HG02610 (cell line): ENCODE measurements at regions not wholly inside any gene's neighbourhood (a gene's known extent, or its start where the extent isn't known, plus 50 kb on each side); places are given as distances from the start of the nearest gene placed in this dataset.
A peak's percentile ranks its signal among the peaks of the same experiment; 100 is the strongest.
"Not testable (repeated sequence)": the region's sequence is repeated elsewhere in the genome, so short reads cannot be mapped to it uniquely, and the experiment has no call there.

Source experiments
- ATAC-seq: cut with Tn5 transposase; IDR thresholded peaks from one replicate; pipeline ENCODE4 v1.9.1; 2021; ENCODE audit warnings: mild to moderate bottlenecking, moderate library complexity; ENCODE audit not compliant: unreplicated experiment

- no peak for ATAC-seq
Observed at GRCh38 chr3:82198009-82198408, 436.6 kb upstream of the GBE1 start.

DNA sequence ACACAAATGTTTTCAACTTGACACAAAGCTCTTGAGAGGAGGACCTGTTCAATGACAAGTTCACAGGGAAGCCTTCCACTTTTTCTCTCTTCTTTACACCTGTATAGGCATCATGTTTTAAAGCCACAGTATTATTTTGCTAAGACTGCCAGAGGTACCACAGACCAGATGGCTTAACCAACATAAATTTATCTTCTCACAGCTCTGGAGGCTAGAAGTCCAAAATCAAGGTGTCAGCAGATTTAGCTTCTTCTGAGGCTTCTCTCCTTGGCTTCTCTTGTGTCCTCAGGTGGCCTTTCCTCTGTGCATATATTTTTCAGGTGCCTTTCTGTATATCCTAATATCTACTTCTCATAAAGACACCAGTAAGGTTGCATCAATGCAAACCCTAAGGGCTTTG is 435.2 kb upstream of the GBE1 start:
- no peak for ATAC-seq

- ATAC-seq, result no peak
Observed at GRCh38 chr3:82194870-82195269, 433.4 kb upstream of the GBE1 start.

DNA sequence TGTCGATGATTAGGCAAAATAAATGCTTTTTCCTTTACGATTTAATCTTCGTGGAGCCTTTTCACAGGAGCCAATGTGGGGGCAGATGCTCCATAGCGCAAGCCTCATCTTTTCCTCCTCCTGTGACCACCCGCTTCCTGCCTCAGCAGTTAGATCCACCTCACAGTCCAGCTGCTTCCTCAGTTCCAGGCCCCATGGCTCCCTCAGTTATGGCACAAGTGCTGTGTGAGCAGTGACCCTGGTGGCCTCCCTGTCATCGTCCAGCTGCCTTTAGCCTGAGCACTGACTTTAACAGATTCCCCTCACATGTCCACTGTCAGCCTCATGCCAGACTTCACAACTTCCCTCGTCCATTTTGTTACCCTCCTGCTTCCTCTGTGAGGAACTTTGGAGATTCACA is 424.6 kb upstream of the GBE1 start:
- ATAC-seq, result no peak

GRCh38 chr3:82179291-82179690 is 417.8 kb upstream of the GBE1 start:
- no peak for ATAC-seq

- no peak for ATAC-seq
Observed at GRCh38 chr3:82178291-82178690, 416.8 kb upstream of the GBE1 start.

GRCh38 chr3:82177774-82178173 is 416.3 kb upstream of the GBE1 start:
- ATAC-seq, result no peak

DNA sequence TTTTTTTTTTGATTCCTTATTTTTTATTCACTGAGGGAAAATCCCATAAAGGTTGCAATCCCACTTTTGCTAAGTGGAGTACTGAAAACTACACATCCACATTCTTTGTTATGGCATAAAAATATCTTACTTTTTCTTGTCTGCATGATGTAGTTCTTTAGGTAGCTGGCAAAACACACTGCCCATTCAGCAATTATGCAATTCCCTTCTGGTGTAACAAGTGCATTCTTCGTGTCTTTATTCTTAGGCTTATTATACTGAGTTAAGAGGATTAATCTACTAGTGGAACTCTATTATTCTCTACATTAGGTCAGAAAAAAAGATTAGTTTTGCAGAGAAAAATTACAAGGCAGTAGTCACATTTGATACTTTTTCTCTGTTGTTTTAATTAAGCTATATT is 403.8 kb upstream of the GBE1 start:
- ATAC-seq, result no peak

DNA sequence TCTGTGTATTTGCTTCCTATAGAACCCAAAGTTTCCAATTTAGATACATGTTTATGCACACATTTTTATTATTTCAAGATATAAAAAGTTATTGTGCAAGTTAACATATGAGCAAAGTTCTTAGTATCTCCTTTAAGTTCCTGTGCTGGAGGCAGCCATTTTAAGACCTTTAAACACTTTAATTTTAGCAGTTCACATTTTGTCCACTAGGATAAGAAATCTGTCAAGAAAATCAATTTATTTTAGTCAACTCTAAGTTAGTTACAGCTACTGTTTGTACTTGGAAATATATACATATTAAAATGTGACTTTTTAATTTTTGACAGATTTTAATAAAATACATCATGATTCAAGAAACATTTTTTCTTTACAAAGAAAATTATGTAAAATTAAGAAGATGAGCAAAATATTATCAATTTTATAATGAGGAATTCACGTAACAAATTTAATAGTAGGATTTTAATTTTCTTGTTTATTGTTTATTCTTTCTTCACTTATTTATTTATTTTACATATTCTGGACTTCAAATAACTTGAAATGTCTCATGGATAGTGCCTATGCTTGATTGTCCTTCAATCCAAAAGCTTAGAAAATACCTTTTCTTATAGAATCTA is 402.6 kb upstream of the GBE1 start:
- no peak for ATAC-seq

GRCh38 chr3:82157952-82158351 is 396.5 kb upstream of the GBE1 start:
- no peak for ATAC-seq

DNA sequence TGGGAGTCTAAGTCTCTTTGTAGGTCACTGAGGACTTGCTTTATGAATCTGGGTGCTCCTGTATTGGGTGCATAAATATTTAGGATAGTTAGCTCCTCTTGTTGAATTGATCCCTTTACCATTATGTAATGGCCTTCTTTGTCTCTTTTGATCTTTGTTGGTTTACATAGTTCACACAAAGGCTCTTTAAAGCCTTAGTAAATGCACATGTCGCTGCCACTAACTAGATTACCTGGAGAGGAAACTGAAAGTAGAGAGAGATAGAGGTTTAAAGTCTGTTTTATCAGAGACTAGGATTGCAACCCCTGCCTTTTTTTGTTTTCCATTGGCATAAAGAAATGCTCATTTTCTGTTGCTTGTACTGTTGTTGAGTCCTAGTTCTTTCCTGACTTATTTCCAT is 392.4 kb upstream of the GBE1 start:
- not testable (repeated sequence) for ATAC-seq

DNA sequence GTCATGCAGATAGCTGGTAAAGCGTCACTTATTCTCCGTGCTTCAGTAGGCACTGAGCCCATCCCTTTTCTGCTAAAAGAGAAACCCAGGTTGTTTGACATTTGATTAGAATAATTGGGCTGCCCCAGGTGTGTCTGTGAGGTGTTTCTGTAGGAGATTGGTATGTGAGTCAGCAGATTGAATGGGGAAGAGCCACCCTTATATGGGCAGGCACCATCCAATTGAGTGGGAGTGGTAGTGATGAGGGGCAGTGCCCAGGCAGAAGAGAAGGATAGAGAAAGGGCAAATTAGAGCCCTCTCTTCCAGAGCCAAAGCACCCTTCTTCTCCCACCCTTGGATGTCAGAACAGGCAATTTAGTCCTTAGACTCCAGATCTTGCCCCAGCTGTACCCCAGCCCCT is 384.3 kb upstream of the GBE1 start:
- no peak for ATAC-seq

GRCh38 chr3:82144811-82145210 is 383.4 kb upstream of the GBE1 start:
- no peak for ATAC-seq

- ATAC-seq, result no peak
Observed at GRCh38 chr3:82143661-82144412, 382.4 kb upstream of the GBE1 start.

GRCh38 chr3:82141592-82141991 is 380.1 kb upstream of the GBE1 start:
- ATAC-seq, result no peak

DNA sequence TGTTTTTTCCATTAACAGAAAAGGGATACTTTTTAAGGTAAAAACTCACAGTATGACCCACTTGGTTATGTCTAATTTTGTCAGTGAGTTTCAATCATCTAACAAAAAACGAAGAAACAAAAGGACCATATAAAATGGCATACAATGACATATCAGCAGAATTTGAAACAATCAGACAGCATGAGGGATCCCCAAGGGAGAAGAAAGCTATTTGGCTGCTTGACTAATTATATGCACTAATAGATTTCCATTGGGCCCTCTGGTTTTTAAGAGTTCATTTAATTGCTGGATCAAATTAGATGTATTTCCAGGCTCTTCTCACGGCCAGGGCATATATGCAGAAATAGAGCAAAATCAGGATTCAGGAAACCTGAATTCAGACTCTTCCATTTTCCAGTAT is 376.4 kb upstream of the GBE1 start:
- ATAC-seq, result no peak

GRCh38 chr3:82137050-82137449 is 375.6 kb upstream of the GBE1 start:
- ATAC-seq, result no peak

DNA sequence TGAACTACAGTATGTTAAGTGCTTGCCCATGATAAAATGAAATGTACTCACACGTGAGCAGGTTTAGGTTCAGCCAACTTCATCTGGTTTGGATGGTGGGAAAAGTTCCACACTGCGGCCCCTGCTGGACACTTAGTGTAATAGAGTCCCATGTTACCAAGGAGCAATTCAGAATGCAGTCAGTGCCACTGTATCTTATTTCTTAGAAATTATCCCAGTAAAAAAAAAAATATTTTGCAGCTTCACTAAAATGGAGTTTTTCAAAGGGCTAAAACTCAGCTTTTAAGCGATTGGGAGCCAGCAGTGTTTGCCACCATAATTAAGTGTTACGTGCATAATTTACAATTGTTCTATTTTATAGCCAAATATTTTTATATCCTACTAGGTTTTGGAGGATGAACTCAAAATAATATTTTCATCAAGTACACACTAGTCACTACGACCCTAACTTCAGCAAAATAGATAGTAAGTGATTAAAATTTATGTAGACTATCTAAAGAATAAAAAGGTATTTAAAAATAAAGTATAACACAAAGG is 371.7 kb upstream of the GBE1 start:
- peak; percentile 91 for ATAC-seq

DNA sequence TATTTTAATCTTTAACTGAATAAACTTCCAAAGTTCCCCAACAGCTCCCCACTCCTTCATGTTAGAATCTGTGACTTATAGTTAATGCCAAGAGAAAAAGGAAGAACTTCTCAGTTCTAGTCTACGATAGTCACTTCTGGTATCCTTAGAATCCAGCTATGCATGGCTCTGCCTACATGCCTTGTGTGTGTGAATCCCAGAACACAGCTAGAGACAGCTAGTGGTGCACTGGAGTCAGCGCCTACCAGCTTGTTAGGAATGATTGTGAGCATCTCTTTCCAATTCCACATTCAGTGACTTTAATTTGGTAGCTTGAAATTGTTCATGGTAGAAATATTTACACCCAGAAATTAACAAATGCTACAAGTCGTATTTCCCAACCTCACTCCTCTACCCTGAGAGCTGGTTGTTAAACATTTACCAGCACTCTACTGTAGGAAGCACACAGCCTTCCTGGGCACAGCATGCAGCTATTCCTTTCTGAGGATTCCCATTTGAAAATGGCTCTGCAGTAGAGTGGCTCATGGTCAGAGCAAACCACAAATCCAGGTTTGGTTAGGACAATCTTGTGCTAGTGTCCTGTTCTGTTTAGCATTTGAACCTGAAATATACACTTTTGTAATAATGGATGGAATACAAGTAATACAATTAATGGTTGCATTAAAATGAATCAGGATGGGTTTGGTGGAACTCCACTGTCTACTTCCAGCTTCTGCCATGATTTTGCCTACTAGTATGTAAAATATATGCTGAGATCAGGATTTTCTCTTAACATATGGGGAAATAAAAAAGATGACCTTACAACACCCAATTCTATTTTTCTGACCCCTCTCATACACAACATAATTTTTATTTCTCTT is 371.0 kb upstream of the GBE1 start:
- ATAC-seq, result no peak

GRCh38 chr3:82130046-82130445 is 368.6 kb upstream of the GBE1 start:
- ATAC-seq, result no peak

DNA sequence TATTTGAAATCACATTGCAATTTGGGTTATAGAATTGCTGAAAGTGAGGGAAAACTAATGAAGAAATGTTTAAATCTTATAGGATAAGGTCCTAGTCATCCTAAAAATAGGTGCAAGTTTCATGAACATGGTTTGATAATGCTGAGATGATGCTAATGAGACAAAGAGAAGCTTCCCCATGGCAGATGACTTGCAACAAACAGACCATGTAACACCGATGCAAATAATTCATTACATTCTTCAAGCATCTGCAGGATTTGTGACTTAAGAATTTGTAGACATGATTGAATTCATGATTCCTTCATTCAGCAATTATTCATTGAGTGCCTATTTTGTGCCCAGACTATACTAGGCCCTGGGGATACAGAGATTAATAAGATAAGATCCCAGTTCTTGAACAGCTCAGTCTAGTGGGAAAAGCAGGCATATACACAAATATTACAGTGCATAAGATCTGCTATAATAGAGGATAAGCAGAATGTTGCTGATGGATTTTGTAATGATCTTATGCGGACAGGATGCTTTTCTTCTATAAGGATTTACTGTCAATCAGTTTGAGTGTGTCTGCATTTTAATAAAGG is 367.9 kb upstream of the GBE1 start:
- ATAC-seq, result no peak
